Chondrocyte (in vitro differentiated cells): ENCODE measurements at regions not wholly inside any gene's neighbourhood (a gene's known extent, or its start where the extent isn't known, plus 50 kb on each side); places are given as distances from the start of the nearest gene placed in this dataset.

Experiments used
- DNase-seq: peaks from one replicate; pipeline ENCODE4 v3.0.0; 2021; ENCODE audit warnings: mixed read lengths, low spot score
- H3K27ac Mint-ChIP-seq: one replicate; pipeline ENCODE4 v1.8.0; 2021; ENCODE audit warnings: mild to moderate bottlenecking, moderate library complexity, mixed read lengths; ENCODE audit not compliant: unreplicated experiment
- H3K27me3 Mint-ChIP-seq: 2 replicates; pipeline ENCODE4 v1.8.0; 2021; ENCODE audit warnings: low read depth, mixed read lengths
- H3K36me3 Mint-ChIP-seq: 2 replicates; pipeline ENCODE4 v1.8.0; 2021; ENCODE audit warnings: low read depth, mixed read lengths
- H3K4me1 Mint-ChIP-seq: 2 replicates; pipeline ENCODE4 v1.8.0; 2021; ENCODE audit warnings: low read depth, mild to moderate bottlenecking, mixed read lengths
- H3K4me3 Mint-ChIP-seq: one replicate; pipeline ENCODE4 v1.8.0; 2021; ENCODE audit warnings: mild to moderate bottlenecking, moderate library complexity, mixed read lengths; ENCODE audit not compliant: unreplicated experiment
- H3K9me3 Mint-ChIP-seq: 2 replicates; pipeline ENCODE4 v1.8.0; 2021; ENCODE audit warnings: low read depth, mixed read lengths
- CTCF ChIP-seq: fragments of 200-600 bp; sonication (generic); IDR thresholded peaks from 2 replicates; pipeline ENCODE4 v1.5.0; 2021; ENCODE audit warnings: antibody characterized with exemption, mild to moderate bottlenecking, moderate library complexity

GRCh38 chrX:96575011-96575410 lies 109.6 kb upstream of the DIAPH2 start:
- no peak for TF ChIP-seq CTCF
- Mint-ChIP-seq H3K4me3 (no peak overlapping the region), H3K9me3 (peaks cover 10% of the 10 kb centered on the region), H3K4me1 (no peaks in the 10 kb centered on the region), H3K36me3 (no peaks in the 10 kb centered on the region), H3K27ac (no peak overlapping the region), H3K27me3 (peaks cover 3% of the 10 kb centered on the region)
- DNase-seq, result no peak

- H3K36me3 Mint-ChIP-seq, result no peaks in the 10 kb centered on the region
- TF ChIP-seq CTCF, result no peak
- DNase-seq, result no peak
- no peak overlapping the region for H3K27ac Mint-ChIP-seq
- no peak overlapping the region for H3K4me3 Mint-ChIP-seq
- peaks cover 6% of the 10 kb centered on the region for H3K9me3 Mint-ChIP-seq
- H3K4me1 Mint-ChIP-seq, result no peaks in the 10 kb centered on the region
- peaks cover 3% of the 10 kb centered on the region for H3K27me3 Mint-ChIP-seq
Observed at GRCh38 chrX:96576368-96576767, 108.3 kb upstream of the DIAPH2 start.

- Mint-ChIP-seq H3K36me3 (no peaks in the 10 kb centered on the region), H3K27me3 (peaks cover 3% of the 10 kb centered on the region), H3K4me1 (no peaks in the 10 kb centered on the region), H3K27ac (no peak overlapping the region), H3K9me3 (no peaks in the 10 kb centered on the region), H3K4me3 (no peak overlapping the region)
- no peak for DNase-seq
- TF ChIP-seq CTCF, result no peak
Observed at GRCh38 chrX:96578781-96579180, 105.9 kb upstream of the DIAPH2 start.

GRCh38 chrX:96579252-96579651 lies 105.4 kb upstream of the DIAPH2 start:
- no peak overlapping the region for H3K27ac Mint-ChIP-seq
- no peak for TF ChIP-seq CTCF
- H3K4me1 Mint-ChIP-seq, result no peaks in the 10 kb centered on the region
- H3K27me3 Mint-ChIP-seq, result peaks cover 3% of the 10 kb centered on the region
- H3K36me3 Mint-ChIP-seq, result no peaks in the 10 kb centered on the region
- no peak overlapping the region for H3K4me3 Mint-ChIP-seq
- no peak for DNase-seq
- no peaks in the 10 kb centered on the region for H3K9me3 Mint-ChIP-seq

GRCh38 chrX:96590403-96590802 lies 94.2 kb upstream of the DIAPH2 start:
- Mint-ChIP-seq H3K27me3 (peaks cover 2% of the 10 kb centered on the region), H3K9me3 (peaks cover 14% of the 10 kb centered on the region), H3K27ac (no peak overlapping the region), H3K4me1 (no peaks in the 10 kb centered on the region), H3K36me3 (no peaks in the 10 kb centered on the region), H3K4me3 (no peak overlapping the region)
- TF ChIP-seq CTCF, result no peak
- no peak for DNase-seq
